ENCODE measurements at regions not wholly inside any gene's neighbourhood (a gene's known extent, or its start where the extent isn't known, plus 50 kb on each side); places are given as distances from the start of the nearest gene placed in this dataset.

- no peak overlapping the region for H3K4me3 Mint-ChIP-seq
- Histone ChIP-seq H3K9ac (ENCODE audit: extremely low read depth, low read length, poor library complexity, severe bottlenecking) (no peak overlapping the region), H3K9me3 (ENCODE audit: control insufficient read depth, low read length) (peaks cover 4% of the 10 kb centered on the region), H3K27me3 (ENCODE audit: control insufficient read depth, insufficient read depth, low read length, poor library complexity, severe bottlenecking) (peaks cover 4% of the 10 kb centered on the region), H3K4me3 (ENCODE audit: low read length) (no peak overlapping the region), H3K4me1 (ENCODE audit: control insufficient read depth, insufficient read depth, low read length) (no peaks in the 10 kb centered on the region), H3K36me3 (ENCODE audit: control insufficient read depth, insufficient read depth, low read length) (no peaks in the 10 kb centered on the region), H3K27ac (ENCODE audit: low read depth, low read length) (no peak overlapping the region)
- TF ChIP-seq CTCF (conservative IDR thresholded peaks at IDR 0.05) = no peak
- DNase-seq = no peak
- H3K4me1 Mint-ChIP-seq = no peaks in the 10 kb centered on the region
- H3K27ac Mint-ChIP-seq = no peak overlapping the region
- peaks cover 6% of the 10 kb centered on the region for H3K9me3 Mint-ChIP-seq
- H3K27me3 Mint-ChIP-seq (ENCODE audit: insufficient read depth) = no peaks in the 10 kb centered on the region
- no peaks in the 10 kb centered on the region for H3K36me3 Mint-ChIP-seq (ENCODE audit: low read depth)
- WGBS, 2 experiments (ENCODE audit: insufficient coverage in 1 of 2, insufficient read length in 1 of 2) = 100% methylated on average over 1 of the region's 1 CpG; no CpG with 5 or more reads in 1 of the 2 experiments
Observed at GRCh38 chr15:87492321-87492720, 764.2 kb downstream of the NTRK3 start.

GRCh38 chr15:87490666-87491065, 765.9 kb downstream of the NTRK3 start:
- DNase-seq = no peak
- H3K4me1 Mint-ChIP-seq = no peaks in the 10 kb centered on the region
- H3K9me3 Mint-ChIP-seq = peaks cover 6% of the 10 kb centered on the region
- no peaks in the 10 kb centered on the region for H3K27me3 Mint-ChIP-seq (ENCODE audit: insufficient read depth)
- H3K9ac ChIP-seq (ENCODE audit: extremely low read depth, low read length, poor library complexity, severe bottlenecking) = no peak overlapping the region
- no peaks in the 10 kb centered on the region for H3K4me1 ChIP-seq (ENCODE audit: control insufficient read depth, insufficient read depth, low read length)
- H3K4me3 ChIP-seq (ENCODE audit: low read length) = no peak overlapping the region
- no peak overlapping the region for H3K27ac ChIP-seq (ENCODE audit: low read depth, low read length)
- H3K27me3 ChIP-seq (ENCODE audit: control insufficient read depth, insufficient read depth, low read length, poor library complexity, severe bottlenecking) = peaks cover 9% of the 10 kb centered on the region
- WGBS, 2 experiments (ENCODE audit: insufficient coverage in 1 of 2, insufficient read length in 1 of 2) = 86 to 100% methylated on average over 1 to 3 of the region's 4 CpGs
- no peak overlapping the region for H3K4me3 Mint-ChIP-seq
- H3K9me3 ChIP-seq (ENCODE audit: control insufficient read depth, low read length) = peaks cover 4% of the 10 kb centered on the region
- H3K36me3 Mint-ChIP-seq (ENCODE audit: low read depth) = no peaks in the 10 kb centered on the region
- H3K27ac Mint-ChIP-seq = no peak overlapping the region
- no peak for TF ChIP-seq CTCF (conservative IDR thresholded peaks at IDR 0.05)
- no peaks in the 10 kb centered on the region for H3K36me3 ChIP-seq (ENCODE audit: control insufficient read depth, insufficient read depth, low read length)

GRCh38 chr15:87489902-87490665, 766.5 kb downstream of the NTRK3 start:
- H3K9me3 Mint-ChIP-seq = peaks cover 3% of the 10 kb centered on the region
- no peaks in the 10 kb centered on the region for H3K4me1 ChIP-seq (ENCODE audit: control insufficient read depth, insufficient read depth, low read length)
- H3K4me1 Mint-ChIP-seq = no peaks in the 10 kb centered on the region
- no peak overlapping the region for H3K4me3 ChIP-seq (ENCODE audit: low read length)
- peaks cover 9% of the 10 kb centered on the region for H3K27me3 ChIP-seq (ENCODE audit: control insufficient read depth, insufficient read depth, low read length, poor library complexity, severe bottlenecking)
- peak; percentile 62 for TF ChIP-seq CTCF (conservative IDR thresholded peaks at IDR 0.05)
- no peak overlapping the region for H3K27ac Mint-ChIP-seq
- peaks cover 4% of the 10 kb centered on the region for H3K9me3 ChIP-seq (ENCODE audit: control insufficient read depth, low read length)
- H3K36me3 Mint-ChIP-seq (ENCODE audit: low read depth) = no peaks in the 10 kb centered on the region
- no peaks in the 10 kb centered on the region for H3K27me3 Mint-ChIP-seq (ENCODE audit: insufficient read depth)
- WGBS, 2 experiments (ENCODE audit: insufficient coverage in 1 of 2, insufficient read length in 1 of 2) = 85 to 93% methylated on average over 2 to 4 of the region's 4 CpGs
- no peaks in the 10 kb centered on the region for H3K36me3 ChIP-seq (ENCODE audit: control insufficient read depth, insufficient read depth, low read length)
- DNase-seq = no peak
- no peak overlapping the region for H3K4me3 Mint-ChIP-seq
- no peak overlapping the region for H3K27ac ChIP-seq (ENCODE audit: low read depth, low read length)
- H3K9ac ChIP-seq (ENCODE audit: extremely low read depth, low read length, poor library complexity, severe bottlenecking) = no peak overlapping the region

Measured in endodermal cell (in vitro differentiated cells).